Hematopoietic multipotent progenitor cell (in vitro differentiated cells): ENCODE measurements at regions not wholly inside any gene's neighbourhood (a gene's known extent, or its start where the extent isn't known, plus 50 kb on each side); places are given as distances from the start of the nearest gene placed in this dataset.
"Not testable (repeated sequence)": the region's sequence is repeated elsewhere in the genome, so short reads cannot be mapped to it uniquely, and the experiment has no call there.

ENCODE experiments used
- DNase-seq, 3 donors: peaks; one replicate each; pipeline ENCODE4 v3.0.0-alpha.2; 2011 to 2015; ENCODE audit warnings: low read depth in 2 of 3, low spot score in 2 of 3

DNA sequence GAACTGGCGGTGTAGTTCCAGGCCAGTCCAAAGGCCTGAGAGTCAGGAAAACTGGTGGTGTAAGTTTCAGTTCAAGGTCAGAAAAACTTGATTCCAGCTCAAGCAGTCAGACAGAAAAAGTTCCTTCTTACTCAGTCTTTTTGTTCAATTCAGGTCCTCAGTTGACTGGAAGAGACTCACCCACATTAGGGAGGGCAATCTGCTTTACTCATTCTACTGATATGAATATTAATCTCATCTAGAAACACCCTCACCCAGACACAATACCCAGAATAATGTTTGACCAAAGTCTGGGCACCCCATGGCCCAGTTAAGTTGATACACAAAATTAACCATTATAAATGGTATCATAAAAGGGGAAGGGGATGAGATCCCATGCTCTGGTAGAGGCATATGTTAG, 50.1 kb upstream of the LTA4H start:
- no peak for DNase-seq

DNA sequence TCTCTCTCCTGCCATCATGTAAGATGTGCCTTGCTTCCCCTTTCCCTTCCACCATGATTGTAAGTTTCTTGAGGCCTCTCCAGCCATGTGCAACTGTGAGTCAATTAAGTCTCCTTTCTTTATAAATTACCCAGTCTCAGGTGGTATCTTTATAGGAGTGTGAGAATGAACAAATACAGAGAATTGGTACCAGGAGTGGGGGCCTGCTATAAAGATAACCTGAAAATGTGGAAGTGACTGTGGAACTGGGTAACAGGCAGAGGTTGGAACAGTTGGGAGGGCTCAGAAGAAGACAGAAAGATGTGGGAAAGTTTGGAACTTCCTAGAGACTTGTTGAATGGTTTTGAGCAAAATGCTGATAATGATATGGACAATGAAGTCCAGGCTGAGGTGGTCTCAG, 50.8 kb upstream of the LTA4H start:
- DNase-seq = not testable (repeated sequence)

DNA sequence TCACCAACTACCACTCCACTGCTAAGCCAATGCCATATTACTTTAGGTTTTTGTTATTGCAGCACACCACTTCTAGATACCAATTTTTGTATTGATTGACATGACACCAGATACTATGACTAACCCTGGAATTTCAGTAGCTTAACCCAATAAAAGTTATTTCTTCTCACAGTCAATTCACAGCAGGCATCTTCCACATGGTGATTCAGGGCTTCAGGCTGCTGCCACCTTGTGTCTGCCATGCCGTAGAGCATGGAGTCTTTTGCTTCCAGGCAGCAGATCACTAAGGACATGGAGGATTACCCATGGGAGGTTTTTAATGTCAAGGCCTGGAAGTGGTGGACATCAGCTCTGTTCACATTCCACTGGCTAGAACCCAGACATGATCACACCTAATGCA, 56.4 kb upstream of the LTA4H start:
- no peak for DNase-seq

DNA sequence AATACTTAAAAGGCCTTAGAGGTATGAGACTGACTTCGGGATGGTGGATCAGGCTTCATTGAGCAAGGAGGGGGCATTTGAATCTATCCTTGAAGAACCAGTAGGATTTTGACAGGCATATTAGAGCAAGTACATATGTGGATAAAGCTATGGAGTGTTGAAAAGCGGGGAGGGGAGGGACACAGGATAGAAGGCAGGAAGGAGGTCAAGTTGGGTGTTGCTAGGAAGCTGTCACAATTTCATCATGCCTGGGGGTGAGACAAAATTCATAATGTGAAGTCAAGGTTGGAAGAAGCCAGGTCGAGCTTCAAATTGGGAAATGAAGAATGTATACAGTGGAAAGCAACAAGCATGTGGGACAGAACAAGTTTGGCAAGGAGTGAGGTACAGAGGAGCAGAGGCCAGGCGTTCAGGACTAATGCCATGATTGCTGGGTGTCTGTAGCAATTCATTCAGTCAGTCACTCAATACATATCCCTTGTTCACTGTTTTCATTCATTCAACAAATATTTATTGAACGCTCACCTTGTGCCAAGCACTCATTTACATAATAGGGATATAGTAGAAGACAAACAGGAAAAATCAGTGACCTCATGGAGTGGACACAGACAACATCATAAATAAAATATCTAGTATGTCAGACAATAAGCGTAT, 58.3 kb upstream of the LTA4H start:
- DNase-seq = no peak

DNA sequence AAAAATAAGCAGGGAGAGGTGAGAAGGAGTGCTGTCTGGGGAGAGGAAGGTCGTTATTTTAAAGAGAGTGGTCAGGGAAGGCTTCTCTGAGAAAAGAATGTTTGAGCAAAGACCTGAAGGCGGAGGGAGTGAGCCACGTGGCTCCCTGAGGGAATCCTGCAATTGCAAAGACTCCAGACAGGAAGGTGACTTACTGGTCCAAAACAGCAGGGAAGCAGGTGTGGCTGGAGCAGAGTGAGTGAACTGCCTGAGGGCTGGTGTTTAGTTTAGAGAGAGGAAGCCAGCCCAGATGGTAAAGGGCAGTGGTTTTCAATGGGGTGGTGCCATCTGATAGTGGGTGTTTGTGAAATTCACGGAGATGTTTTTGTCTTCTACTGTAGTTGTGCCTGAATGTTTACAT, 58.8 kb upstream of the LTA4H start:
- DNase-seq = peak in 2 of 3 donors; percentile 60 to 80

DNA sequence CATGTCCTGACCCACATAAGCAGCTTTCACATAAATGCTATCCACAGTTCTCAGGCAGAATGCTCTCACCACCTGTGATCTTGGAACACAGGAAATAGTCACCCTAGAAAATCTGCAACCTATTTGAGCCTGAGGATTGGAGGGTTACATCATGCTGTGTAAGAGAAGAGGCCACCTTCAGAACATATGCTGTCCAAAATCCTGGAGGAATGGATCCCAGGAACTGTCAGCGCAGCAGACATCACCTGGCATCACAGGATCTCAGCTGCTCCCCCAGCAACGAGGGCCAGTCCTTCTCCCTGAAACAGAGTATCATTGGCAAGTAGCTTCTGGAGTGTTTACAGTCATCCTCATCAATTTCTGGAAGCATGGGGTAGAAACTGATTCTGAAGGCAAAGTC, 63.2 kb upstream of the LTA4H start:
- no peak for DNase-seq

DNA sequence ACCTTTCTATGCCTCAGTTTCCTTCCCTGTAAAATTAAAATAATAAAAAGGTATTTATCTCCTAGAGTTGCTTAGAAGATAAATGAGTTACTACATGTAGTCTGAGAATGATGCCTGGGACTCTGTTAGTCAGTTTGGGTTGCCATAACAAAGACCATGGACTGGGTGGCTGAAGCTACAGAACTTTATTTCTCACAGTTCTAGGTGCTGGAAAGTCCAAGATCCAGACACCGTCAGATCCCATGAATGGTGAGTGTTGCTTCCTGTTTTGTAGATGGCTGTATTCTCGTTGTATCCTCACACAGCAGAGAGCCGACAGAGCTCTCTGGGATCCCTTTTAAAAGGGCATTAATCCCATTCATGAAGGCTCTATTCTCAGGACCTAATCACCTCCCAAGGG, 64.0 kb upstream of the LTA4H start:
- no peak for DNase-seq

DNA sequence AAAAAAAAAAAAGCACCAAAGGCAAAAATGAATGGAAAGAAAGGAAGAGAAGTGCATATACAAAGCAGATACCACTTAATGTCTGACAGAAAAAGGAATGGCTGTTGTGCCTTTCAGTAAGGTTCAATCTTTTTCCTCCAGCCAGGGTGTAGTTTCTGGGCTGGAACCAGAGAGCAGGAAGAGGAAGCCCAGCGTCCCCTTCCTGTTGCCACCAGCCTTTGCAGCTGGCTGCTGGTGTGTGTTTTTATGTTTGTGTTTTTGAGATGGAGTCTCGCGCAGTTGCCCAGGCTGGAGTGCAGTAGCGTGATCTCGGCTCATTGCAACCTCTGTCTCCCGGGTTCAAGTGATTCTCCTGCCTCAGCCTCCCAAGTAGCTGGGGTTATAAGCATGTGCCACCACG, 64.6 kb upstream of the LTA4H start:
- peak in 1 of 3 donors; percentile 58 for DNase-seq

DNA sequence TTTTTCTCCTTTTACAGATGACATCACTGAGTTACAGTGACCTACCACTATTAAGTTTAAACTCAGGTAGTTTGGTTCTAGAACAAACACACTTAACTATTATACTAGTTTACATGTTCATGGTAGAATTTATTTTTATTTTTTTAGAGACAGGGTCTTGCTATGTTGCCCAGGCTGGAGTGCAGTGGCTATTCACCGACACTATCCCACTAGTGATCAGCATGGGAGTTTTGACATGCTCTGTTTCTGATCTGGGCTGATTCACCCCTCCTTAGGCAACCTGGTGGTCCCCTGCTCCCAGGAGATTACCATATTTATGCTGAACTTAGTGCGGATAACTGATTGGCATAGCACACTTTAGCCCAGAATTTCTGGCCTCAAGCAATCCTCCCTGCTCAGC, 66.4 kb upstream of the LTA4H start:
- no peak for DNase-seq

DNA sequence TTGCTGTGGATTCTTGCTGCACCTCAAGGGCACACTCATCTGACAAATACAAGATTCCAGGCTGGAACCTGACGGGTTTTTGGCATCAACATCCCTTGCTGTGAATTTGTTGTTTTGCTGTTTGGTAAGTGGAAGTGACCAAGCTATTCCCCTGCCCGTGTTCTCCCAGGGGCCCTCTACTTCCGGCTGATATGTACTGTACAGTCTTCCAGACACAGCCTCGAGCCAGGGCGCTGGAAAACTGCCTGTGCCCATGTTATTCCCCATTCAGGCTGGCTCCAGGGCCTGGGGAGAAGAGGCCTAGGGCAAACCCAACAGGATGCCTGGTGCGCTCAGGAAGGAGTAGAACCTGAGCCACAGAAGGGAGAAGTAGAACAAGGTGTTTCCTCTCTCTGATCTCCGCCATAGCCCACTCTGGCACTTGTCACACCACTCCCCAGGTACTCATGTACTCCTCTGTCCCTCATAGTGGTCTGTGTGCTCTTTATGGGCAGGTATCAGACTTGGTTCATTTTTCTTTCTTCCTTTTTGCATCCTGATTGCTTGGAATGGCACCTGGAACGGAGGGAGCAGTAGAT, 67.8 kb upstream of the LTA4H start:
- DNase-seq = peak in 2 of 3 donors; percentile 79 to 89

DNA sequence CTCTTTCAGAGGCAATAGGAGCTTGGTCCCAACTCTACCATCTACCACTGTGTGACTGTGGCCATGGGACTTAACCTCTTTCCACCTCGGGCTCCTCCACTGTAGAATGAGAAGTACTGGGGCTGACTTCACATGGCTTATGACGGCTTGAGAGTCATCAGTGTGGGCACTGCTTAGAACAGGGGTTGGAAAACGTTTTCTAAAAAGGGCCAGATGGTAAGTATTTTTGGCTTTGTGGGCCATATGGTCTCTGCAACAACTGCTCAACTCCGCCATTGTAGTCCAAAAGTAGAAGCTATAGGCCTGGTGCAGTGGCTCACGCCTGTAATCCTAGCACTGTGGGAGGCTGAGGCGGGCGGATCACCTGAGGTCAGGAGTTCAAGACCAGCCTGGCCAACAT, 69.2 kb upstream of the LTA4H start:
- DNase-seq = no peak

DNA sequence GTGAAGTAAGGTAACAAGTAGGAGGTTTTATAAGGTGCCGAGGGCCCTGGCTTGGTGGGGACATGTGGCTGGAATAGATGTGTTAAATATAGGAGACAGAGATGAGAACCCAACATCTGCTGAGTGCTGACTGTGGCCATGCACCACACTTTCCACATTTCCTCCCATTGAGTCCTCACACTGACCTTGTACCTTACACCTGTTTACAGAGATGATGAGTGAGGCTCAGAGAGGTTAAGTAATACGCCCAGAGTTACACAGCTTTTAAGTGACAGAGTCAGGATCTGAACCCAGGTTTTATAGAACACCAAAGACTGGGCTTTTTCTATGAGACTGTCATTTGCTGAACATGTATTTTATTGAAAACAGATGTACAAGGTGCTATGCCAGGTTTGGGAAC, 70.8 kb upstream of the LTA4H start:
- DNase-seq = no peak

DNA sequence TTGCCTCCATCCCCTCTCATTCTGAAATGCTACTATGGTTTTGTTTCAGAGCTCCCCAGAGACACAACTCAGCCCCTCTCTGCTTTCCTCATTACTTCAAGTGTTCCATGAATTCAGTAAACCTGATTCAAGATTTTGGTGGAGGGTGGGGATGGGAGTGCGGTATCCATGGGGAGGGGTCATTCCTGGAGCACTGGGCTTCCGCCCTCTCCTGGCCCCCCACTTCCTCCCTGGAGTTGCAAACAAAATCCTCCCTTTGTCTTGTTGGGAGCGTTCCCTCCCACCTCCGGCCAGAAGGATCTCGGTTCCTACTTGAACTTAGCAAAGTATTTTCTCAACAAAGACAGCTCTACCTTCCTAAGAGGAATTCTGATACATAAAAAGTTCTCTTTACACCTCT, 71.8 kb upstream of the LTA4H start:
- no peak for DNase-seq

DNA sequence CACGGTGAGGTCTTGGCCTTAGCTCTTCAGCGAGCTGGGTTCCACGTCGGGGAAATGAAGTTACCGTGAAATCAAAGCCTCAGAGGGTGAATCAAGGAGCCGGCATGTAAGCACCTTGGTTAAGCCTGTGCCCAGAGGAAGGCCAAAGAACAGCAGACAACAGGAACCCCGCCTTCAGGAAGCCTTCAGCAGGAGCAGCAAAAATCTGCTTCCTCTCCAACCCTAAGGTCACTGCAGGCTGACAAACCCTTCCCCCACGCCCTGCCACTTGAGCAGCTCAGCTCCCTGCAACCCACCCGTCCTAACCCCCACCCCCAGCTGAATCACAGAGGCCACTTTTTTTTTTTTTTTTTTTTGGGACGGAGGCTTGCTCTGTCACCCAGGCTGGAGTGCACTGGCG, 72.9 kb upstream of the LTA4H start:
- peak in 2 of 3 donors; percentile 77 to 81 for DNase-seq

DNA sequence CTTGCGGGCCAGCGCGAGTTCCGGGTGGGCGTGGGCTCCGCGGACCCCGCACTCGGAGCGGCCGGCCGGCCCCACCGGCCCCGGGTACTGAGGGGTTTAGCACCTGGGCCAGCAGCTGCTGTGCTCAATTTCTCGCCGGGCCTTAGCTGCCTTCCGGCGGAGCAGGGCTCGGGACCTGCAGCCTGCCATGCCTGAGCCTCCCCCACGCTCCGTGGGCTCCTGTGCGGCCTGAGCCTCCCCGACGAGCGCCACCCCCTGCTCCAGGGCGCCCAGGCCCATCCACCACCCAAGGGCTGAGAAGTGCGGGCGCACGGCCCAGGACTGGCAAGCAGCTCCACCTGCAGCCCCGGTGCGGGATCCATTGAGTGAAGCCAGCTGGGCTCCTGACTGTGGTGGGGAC, 73.6 kb upstream of the LTA4H start:
- DNase-seq = not testable (repeated sequence)

DNA sequence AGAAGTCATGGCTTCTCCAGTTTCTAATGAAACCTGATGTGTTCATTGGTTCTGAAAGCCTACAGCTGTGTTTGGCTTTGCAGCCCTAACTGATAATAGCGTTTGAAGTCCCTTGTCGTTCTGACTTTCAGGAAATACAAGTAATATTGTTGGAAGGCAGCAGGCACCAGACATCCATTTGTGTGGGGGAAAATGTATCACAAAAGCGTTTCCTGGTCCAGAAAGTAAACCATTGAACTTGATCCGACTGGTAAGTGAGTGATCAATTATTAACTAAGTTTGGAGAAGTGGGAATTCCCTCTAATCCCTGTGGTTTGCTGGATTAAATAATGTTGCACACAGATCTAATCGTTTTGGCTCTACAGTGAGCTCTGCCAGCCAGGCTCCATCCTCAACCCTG, 77.3 kb upstream of the LTA4H start:
- no peak for DNase-seq

DNA sequence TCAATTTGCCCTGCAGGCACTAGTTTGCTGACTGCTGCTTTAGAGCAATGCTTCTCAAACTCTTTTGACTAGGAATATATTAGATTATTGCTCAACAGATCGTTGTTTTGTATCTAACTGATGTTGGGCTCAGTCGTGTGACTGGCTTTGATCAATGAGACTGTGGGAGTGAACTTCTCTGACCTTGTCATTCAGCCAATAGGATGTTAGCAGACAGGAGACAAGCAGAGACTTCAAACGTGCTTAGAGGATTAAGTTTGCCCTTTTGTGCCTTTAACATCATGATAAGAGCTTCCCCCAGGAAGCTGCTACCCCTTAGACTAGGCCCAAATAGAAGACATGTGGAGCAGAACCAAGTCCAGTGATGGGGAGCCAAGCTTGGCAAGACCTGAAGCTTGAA, 76.7 kb upstream of the ELK3 start:
- no peak for DNase-seq

DNA sequence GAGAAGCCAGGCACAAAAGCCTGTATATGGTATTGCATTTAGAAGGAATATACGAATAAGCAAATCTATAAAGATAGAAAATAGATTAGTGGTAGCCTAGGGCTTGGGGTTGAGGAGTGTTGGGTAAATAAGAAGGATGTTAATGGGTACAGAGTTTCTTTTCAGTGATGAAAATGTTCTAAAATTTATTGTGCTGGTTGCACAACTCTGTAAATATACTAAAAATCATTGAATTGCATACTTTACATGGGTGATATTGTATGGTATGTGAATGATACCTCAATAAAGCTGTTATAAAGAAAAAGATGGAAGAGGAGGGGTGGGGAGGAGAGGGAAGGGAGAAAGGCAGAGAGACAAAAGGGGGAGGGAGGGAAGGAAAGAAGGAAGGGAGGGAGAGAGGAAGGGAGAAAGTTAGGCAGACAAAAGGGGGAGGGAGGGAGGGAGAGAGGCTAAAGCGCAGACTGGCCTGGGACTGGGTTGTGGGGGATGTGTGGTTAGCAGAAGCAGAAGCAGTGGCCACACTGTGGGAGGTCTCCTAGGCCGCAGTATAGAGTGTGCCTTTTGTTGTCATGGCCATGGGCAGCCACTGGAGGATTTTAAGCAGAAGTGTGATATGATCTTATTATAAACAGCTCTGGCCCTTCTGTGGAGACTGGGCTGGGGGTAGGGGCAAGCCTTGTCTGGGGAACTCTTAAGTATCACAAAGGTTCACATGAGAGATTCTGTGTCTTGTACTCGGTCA, 73.6 kb upstream of the ELK3 start:
- DNase-seq = peak in 2 of 3 donors; percentile 86 to 93

DNA sequence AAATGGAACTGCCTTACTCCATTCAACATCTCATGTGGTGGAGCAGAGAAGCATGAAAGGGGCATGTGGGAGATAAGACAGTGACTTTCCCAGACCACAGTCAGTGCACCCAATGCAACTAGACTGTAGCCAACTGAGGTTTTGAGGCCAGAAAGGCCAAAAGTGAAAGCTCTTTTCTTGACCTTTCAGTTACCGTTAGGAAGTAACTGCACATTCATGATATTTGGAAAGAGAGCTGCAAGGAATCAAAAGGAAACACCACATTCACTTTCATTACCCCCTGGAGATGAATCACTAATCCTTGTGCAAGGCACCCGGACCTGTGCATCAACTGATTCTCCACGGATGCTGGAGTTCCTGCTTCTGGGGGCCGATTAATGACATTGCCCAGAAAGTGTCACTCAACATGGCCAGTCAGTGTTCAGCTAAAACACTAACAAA, 72.9 kb upstream of the ELK3 start:
- peak in 2 of 3 donors; percentile 58 to 59 for DNase-seq

DNA sequence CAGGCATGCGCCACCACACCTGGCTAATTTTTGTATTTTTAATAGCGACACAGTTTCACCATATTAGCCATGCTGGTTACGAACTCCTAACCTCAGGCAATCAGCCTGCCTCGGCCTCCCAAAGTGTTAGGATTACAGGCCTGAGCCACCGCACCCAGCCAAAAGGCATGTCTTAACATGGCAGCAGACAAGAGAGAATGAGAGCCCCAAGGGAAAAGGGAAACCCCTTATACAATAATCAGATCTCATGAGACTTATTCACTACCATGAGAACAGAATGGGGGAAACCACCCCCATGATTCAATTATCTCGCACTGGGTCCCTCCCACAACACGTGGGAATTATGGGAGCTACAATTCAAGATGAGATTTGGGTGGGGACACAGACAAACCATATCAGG, 65.9 kb upstream of the ELK3 start:
- DNase-seq = not testable (repeated sequence)

DNA sequence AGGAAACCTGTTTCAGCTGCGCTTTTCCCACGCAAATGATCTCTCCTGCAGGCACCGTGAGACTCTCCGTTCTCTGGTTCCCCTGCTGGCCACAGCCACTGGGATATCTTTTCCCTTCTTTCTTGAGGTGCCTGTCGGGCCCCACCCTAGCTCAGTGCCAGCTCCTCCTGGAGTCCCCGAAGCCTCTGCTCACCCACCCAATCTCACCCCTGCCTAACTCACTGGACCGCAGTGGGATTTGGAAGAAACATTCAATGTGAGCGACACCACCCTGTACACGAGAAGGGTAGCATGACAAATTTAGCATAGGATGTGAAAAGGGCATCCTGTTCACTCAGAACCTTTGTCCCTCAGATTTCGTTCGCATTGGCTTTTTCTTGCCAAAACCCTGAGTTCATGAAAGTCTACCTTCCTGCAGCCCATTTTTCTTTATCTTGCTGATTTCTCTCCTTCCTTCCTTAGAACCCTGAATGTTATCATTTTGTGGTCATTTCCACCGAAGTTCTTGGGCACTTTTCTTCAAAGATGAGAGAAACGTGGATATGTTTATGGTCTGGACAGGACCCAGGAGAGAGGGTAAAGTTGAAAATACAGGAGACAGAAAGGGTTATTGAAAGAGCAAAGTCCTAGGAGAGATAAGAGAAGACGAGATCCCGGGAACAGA, 63.6 kb upstream of the ELK3 start:
- no peak for DNase-seq
